PC-3 (cell line): ENCODE measurements at regions not wholly inside any gene's neighbourhood (a gene's known extent, or its start where the extent isn't known, plus 50 kb on each side); places are given as distances from the start of the nearest gene placed in this dataset.

Experiments
- EZH2 ChIP-seq: fragments of 300-600 bp; sonication (generic); IDR thresholded peaks from one replicate; pipeline ENCODE4 v1.6.1; 2017; ENCODE audit warnings: antibody characterized with exemption, mild to moderate bottlenecking, low read length; ENCODE audit not compliant: unreplicated experiment
- EZH2phosphoT487 ChIP-seq: fragments of 300-600 bp; sonication (generic); IDR thresholded peaks from 2 replicates; pipeline ENCODE4 v1.6.1; 2018; ENCODE audit warnings: mild to moderate bottlenecking, antibody characterized with exemption, low read length, borderline replicate concordance
- TF ChIP-seq, protein P1 (sequence below): fragments of 300-600 bp; sonication (generic); conservative IDR thresholded peaks from 2 replicates; pipeline ENCODE4 v1.5.1; 2017; ENCODE audit warnings: antibody characterized with exemption, low read depth, mild to moderate bottlenecking, low read length

DNA sequence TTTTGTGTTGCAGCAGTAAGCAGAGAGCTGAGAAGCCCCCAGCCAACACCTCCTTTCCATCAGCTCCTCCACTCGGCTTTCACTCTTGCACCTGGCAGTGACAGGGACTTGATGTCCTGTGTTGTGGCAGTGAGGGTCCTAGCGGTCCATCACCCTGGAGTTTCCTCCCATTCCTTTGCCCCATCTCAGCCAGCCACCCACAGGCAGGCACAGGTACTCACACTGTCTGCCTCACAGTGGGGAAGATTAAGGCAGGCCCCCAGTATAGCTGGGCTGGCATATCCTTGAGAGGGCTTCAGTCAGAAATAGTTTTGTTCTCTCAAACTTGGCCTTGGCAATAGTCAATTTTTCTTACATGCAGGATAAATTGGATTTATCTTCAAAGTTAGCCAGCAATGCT, 362.7 kb downstream of the GADD45G start:
- TF ChIP-seq, protein P1, sequence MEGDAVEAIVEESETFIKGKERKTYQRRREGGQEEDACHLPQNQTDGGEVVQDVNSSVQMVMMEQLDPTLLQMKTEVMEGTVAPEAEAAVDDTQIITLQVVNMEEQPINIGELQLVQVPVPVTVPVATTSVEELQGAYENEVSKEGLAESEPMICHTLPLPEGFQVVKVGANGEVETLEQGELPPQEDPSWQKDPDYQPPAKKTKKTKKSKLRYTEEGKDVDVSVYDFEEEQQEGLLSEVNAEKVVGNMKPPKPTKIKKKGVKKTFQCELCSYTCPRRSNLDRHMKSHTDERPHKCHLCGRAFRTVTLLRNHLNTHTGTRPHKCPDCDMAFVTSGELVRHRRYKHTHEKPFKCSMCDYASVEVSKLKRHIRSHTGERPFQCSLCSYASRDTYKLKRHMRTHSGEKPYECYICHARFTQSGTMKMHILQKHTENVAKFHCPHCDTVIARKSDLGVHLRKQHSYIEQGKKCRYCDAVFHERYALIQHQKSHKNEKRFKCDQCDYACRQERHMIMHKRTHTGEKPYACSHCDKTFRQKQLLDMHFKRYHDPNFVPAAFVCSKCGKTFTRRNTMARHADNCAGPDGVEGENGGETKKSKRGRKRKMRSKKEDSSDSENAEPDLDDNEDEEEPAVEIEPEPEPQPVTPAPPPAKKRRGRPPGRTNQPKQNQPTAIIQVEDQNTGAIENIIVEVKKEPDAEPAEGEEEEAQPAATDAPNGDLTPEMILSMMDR: no peak
- TF ChIP-seq EZH2: no peak
- TF ChIP-seq EZH2phosphoT487: no peak
